WTC11 (cell line): ENCODE measurements at regions not wholly inside any gene's neighbourhood (a gene's known extent, or its start where the extent isn't known, plus 50 kb on each side); places are given as distances from the start of the nearest gene placed in this dataset.

Experiments used
- ATF1 ChIP-seq: sonication (generic); formaldehyde crosslinking; IDR thresholded peaks from 2 replicates; pipeline ENCODE4 v1.8.1; 2023; ENCODE audit warnings: mild to moderate bottlenecking, moderate library complexity, missing genetic modification reagents
- ATF2 ChIP-seq: sonication (generic); formaldehyde crosslinking; IDR thresholded peaks from 2 replicates; pipeline ENCODE4 v1.8.1; 2022; ENCODE audit warnings: low read depth, missing genetic modification reagents, borderline replicate concordance
- CTCF ChIP-seq: fragments of 200-600 bp; IDR thresholded peaks from 2 replicates; pipeline ENCODE4 v1.8.0; 2022; ENCODE audit warnings: antibody characterized with exemption
- FOXK1 ChIP-seq: sonication (generic); formaldehyde crosslinking; IDR thresholded peaks from 2 replicates; pipeline ENCODE4 v1.8.0; 2022; ENCODE audit warnings: mild to moderate bottlenecking, moderate library complexity, missing genetic modification reagents
- FOXP4 ChIP-seq: sonication (generic); formaldehyde crosslinking; IDR thresholded peaks from 2 replicates; pipeline ENCODE4 v1.8.0; 2022; ENCODE audit warnings: mild to moderate bottlenecking, missing genetic modification reagents
- IRF1 ChIP-seq: sonication (generic); formaldehyde crosslinking; IDR thresholded peaks from 2 replicates; pipeline ENCODE4 v1.8.0; 2023; ENCODE audit warnings: missing genetic modification reagents
- KAT7 ChIP-seq: sonication (generic); formaldehyde crosslinking; IDR thresholded peaks from 2 replicates; pipeline ENCODE4 v1.8.1; 2023; ENCODE audit warnings: missing genetic modification reagents, mild to moderate bottlenecking, borderline replicate concordance
- TEAD4 ChIP-seq: sonication (generic); formaldehyde crosslinking; IDR thresholded peaks from 2 replicates; pipeline ENCODE4 v1.8.0; 2022; ENCODE audit warnings: mild to moderate bottlenecking, missing genetic modification reagents
- USF1 ChIP-seq: sonication (generic); formaldehyde crosslinking; IDR thresholded peaks from 2 replicates; pipeline ENCODE4 v1.8.0; 2022; ENCODE audit warnings: mild to moderate bottlenecking, missing genetic modification reagents
- ZNF121 ChIP-seq: sonication (generic); formaldehyde crosslinking; IDR thresholded peaks from 2 replicates; pipeline ENCODE4 v1.8.0; 2023; ENCODE audit warnings: missing genetic modification reagents
- ZNF512 ChIP-seq: sonication (generic); formaldehyde crosslinking; IDR thresholded peaks from 2 replicates; pipeline ENCODE4 v1.8.1; 2022; ENCODE audit warnings: missing genetic modification reagents, borderline replicate concordance

GRCh38 chr4:4618847-4619246 lies 77.0 kb upstream of the STX18 start:
- TF ChIP-seq CTCF: no peak
- TF ChIP-seq IRF1 (CRISPR knock-in tag): no peak
- no peak for TF ChIP-seq USF1 (CRISPR knock-in tag)
- no peak for TF ChIP-seq ATF2
- no peak for TF ChIP-seq FOXK1
- TF ChIP-seq ATF1 (CRISPR knock-in tag): no peak
- TF ChIP-seq TEAD4 (CRISPR knock-in tag): no peak
- no peak for TF ChIP-seq ZNF512 (CRISPR knock-in tag)
- no peak for TF ChIP-seq KAT7 (CRISPR knock-in tag)
- no peak for TF ChIP-seq FOXP4 (CRISPR knock-in tag)
- no peak for TF ChIP-seq ZNF121
